ENCODE measurements at regions not wholly inside any gene's neighbourhood (a gene's known extent, or its start where the extent isn't known, plus 50 kb on each side); places are given as distances from the start of the nearest gene placed in this dataset.
"Not testable (repeated sequence)": the region's sequence is repeated elsewhere in the genome, so short reads cannot be mapped to it uniquely, and the experiment has no call there.

DNA sequence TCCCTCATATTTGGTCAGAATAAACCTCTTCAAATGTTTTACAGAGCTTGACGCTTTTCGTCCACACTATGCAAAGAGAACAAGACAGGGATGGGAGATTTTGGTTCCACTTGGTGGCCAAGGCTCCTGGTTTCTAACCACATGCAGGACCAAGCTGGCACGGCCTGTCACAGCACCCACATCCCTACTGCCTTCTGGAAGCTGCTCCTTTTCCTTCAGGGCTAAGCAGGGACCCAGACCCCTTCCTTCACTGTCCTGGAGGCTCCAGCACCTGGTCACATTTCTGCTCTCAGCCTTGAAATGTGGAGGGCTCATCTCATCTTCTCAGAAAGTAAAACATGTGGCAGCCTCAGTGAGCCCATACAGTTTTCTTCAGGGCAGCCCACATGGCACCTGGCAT, 50.4 kb upstream of the ARHGEF7 start:
- ATAC-seq (ENCODE audit: low read depth in 2 of 2) (no peak), DNase-seq (no peak)
- H3K4me3 Mint-ChIP-seq: no peak overlapping the region
- peaks cover 47 to 62% (median 54%) of the 10 kb centered on the region in 3 donors for H3K27me3 Mint-ChIP-seq
- no peaks in the 10 kb centered on the region for H3K36me3 Mint-ChIP-seq
- H3K9me3 Mint-ChIP-seq: no peaks in the 10 kb centered on the region
- peaks cover 8 to 14% (median 8%) of the 10 kb centered on the region in 3 donors for H3K4me1 Mint-ChIP-seq
- H3K27ac Mint-ChIP-seq: no peak overlapping the region

DNA sequence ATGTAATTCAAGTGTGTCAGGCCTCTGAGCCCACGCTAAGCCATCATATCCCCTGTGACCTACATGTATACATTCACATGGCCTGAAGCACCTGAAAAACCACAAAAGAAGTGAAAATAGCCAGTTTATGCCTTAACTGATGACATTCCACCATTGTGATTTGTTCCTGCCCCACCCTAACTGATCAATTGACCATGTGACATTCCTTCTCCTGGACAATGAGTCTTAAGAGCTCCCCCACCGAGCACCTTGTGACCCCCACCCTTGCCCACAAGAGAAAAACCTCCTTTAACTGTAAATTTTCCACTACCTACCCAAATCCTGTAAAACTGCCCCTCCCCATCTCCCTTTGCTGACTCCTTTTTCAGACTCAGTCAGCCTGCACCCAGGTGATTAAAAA, 52.1 kb upstream of the ARHGEF7 start:
- DNase-seq (no peak), ATAC-seq (ENCODE audit: low read depth in 2 of 2) (no peak)
- H3K9me3 Mint-ChIP-seq: peaks cover 0 to 4% (median 0%) of the 10 kb centered on the region in 7 donors
- no peak overlapping the region for H3K4me3 Mint-ChIP-seq
- H3K27me3 Mint-ChIP-seq: peaks cover 55 to 73% (median 65%) of the 10 kb centered on the region in 3 donors
- H3K36me3 Mint-ChIP-seq: peaks cover 5 to 6% of the 10 kb centered on the region in 2 donors
- peaks cover 8 to 12% (median 8%) of the 10 kb centered on the region in 3 donors for H3K4me1 Mint-ChIP-seq
- H3K27ac Mint-ChIP-seq: peak overlapping the region in 1 of 6 donors; percentile 37

DNA sequence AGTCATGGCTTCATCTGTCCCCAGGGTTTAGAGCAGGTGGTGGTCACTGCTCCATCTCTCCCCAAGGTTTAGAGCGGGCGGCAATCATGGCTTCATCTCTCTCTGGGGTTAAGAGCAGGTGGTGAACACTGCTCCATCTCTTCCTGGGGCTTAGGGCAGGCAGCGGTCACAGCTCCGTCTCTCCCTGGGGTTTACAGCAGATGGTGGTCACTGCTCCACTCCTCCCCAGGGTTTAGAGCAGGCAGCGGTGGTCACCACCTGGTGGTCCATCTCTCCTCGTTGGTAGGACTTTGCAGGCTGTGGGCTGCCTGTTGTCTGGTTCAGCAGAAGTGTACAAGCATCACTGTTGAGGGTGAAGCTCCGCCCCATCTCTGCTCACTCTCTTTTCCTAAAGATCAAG, 52.8 kb upstream of the ARHGEF7 start:
- Mint-ChIP-seq H3K27me3 (peaks cover 53 to 79% (median 71%) of the 10 kb centered on the region in 3 donors), H3K36me3 (peaks cover 7% of the 10 kb centered on the region in 2 donors), H3K4me1 (peaks cover 4 to 8% (median 8%) of the 10 kb centered on the region in 3 donors), H3K27ac (no peak overlapping the region), H3K4me3 (no peak overlapping the region), H3K9me3 (peaks cover 0 to 6% (median 0%) of the 10 kb centered on the region in 7 donors)
- no peak for ATAC-seq (ENCODE audit: low read depth in 2 of 2)
- DNase-seq: no peak

DNA sequence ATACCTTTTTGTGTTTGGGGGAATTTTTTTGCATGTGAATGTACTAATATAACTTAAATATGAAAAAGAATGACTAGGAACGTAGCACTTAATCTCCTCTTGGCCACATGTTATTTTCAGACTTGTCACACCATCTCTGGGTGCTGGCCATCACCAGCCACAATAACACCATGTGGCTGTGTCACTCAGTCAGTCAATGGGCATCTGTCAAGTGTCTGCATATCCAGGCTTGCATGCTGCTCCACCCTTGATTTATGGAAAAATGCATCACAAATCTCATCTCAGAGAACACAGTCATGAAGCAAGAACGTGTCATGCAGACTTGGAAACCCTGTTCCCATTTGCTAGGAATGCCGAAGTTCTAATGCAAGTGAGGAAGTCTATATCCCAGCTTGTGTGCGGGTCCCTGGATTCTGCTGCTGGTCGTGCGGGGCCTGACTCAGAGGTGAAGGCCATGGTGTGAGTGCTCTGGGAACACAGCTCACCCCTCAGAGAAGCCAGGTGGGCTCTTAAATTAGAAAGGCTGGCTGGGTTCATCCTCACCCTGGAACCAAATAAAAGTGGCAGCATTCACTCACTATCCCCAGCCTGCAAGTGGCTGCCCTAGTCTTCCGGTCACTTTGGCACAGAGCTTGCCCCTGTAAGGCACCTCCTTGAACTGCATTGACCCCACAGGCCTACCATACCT, 53.6 kb upstream of the ARHGEF7 start:
- no peak for DNase-seq
- Mint-ChIP-seq H3K4me1 (peaks cover 2 to 4% (median 3%) of the 10 kb centered on the region in 3 donors), H3K9me3 (peaks cover 0 to 6% (median 0%) of the 10 kb centered on the region in 7 donors), H3K36me3 (peaks cover 7% of the 10 kb centered on the region in 2 donors), H3K27ac (no peak overlapping the region), H3K4me3 (no peak overlapping the region), H3K27me3 (peaks cover 58 to 84% (median 73%) of the 10 kb centered on the region in 3 donors)
- no peak for ATAC-seq (ENCODE audit: low read depth in 2 of 2)

DNA sequence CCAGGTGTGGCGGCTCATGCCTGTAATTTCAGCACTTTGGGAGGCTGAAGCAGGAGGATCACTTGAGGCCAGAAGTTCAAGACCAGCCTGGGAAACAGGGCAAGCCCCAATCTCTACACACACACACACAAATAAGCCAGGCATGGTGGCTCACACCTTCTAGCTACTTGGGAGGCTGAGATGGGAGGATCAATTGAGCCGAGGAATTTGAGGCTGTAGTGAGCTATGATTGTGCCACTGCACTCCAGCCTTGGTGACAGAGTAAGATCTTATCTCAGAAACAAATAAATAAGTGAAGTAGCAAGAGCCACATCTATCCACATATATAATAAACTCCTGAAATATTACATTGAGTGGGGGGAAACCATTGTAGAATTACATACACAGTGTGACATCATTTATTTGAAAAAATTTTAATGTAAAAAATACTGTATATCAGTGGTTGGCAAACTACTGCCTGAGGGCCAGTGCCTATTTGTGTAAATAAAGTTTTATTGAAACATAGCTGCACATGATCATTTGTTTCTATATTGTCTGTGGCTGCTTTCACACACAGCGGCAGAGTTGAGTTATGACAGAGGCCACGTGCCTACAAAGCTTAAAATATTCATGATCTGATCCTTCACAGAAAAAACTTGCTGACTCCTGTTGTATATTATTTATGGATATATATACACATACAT, 54.7 kb upstream of the ARHGEF7 start:
- Mint-ChIP-seq H3K4me3 (no peak overlapping the region), H3K27me3 (peaks cover 50 to 84% (median 74%) of the 10 kb centered on the region in 3 donors), H3K27ac (no peak overlapping the region), H3K36me3 (peaks cover 7% of the 10 kb centered on the region in 2 donors), H3K4me1 (no peaks in the 10 kb centered on the region), H3K9me3 (peaks cover 0 to 6% (median 0%) of the 10 kb centered on the region in 7 donors)
- DNase-seq: no peak
- ATAC-seq (ENCODE audit: low read depth in 2 of 2): no peak

DNA sequence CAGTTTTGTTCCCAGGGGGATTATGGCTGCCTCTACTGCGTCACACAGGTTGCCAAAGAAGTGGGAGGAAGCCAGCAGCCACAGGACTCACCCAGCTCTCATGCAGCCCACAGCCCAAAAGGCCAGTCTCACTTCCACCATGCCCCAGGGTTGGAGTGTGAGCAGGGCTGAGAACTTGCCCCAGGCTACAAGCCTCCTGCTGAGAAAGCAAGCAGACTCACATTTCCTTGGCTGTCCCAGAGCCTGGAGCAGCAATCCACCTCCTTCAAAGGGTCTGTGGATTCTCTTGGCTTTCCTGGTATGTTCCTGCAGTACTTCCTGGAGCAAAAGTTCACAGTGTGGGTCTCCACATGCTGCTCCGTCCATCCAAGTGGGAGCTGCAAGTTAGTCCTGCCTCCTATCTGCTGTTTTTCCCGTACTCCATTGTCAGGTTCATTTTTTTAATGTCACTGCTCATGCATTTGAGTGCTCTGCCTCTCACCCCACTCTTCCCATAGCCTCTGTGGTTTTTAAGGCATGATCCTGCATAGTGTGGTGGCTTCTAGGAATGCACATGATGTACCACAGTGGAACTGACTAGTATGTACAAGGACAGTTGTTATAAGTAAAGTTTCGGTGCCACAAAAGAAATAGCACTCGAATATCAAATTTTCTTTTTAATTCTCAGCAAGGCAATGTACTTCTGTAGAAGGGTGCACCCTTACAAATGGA, 56.2 kb upstream of the ARHGEF7 start:
- Mint-ChIP-seq H3K9me3 (peaks cover 0 to 6% (median 0%) of the 10 kb centered on the region in 7 donors), H3K4me3 (no peak overlapping the region), H3K4me1 (no peaks in the 10 kb centered on the region), H3K36me3 (peaks cover 7% of the 10 kb centered on the region in 2 donors), H3K27me3 (peaks cover 49 to 83% (median 69%) of the 10 kb centered on the region in 3 donors), H3K27ac (no peak overlapping the region)
- DNase-seq: no peak
- no peak for ATAC-seq (ENCODE audit: low read depth in 2 of 2)

DNA sequence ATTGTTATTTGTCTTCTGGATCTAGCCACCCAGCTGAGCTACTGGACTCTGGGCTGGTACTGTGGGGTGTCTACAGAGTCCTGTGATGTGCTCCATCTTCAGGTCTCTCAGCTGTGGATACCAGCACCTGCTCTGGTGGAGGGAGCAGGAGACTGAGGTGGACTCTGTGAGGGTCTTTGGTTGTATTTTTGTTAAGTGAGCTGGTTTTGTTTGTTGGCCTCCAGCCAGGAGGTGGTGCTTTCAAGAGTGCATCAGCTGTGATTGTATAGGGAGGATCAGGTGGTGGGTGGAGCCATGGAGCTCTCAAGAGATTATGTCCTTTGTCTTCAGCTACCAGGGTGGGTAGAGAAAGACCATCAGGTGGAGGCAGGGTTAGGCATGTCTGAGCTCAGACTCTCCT, 56.8 kb upstream of the ARHGEF7 start:
- not testable (repeated sequence) for ATAC-seq (ENCODE audit: low read depth in 2 of 2); H3K36me3 Mint-ChIP-seq; H3K4me3 Mint-ChIP-seq; H3K4me1 Mint-ChIP-seq; DNase-seq; H3K9me3 Mint-ChIP-seq; H3K27ac Mint-ChIP-seq
- H3K27me3 Mint-ChIP-seq: peaks cover 50 to 87% (median 68%) of the 10 kb centered on the region in 3 donors

DNA sequence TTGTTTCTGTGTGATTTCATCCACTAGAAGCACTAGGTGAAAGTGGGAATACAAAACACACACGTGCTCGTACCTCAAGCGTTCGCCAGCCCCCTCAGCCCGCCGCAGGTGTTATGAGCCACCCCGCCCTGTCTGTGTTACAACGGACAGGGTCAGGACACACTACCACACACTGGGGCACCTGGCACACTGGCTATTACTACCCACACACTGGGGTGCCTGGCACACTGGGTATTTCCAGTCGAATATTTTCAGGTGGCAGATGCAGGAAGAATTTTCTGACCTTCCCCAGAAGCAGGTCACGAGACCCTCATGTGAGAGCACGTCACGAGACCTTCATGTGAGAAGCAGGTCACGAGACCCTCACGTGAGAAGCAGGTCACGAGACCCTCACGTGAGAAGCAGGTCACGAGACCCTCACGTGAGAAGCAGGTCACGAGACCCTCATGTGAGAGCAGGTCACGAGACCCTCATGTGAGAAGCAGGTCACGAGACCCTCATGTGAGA, 63.3 kb upstream of the ARHGEF7 start:
- not testable (repeated sequence) for H3K36me3 Mint-ChIP-seq; H3K9me3 Mint-ChIP-seq; ATAC-seq (ENCODE audit: low read depth in 2 of 2); H3K4me3 Mint-ChIP-seq; H3K27ac Mint-ChIP-seq; DNase-seq
- peaks cover 12 to 51% (median 24%) of the 10 kb centered on the region in 3 donors for H3K27me3 Mint-ChIP-seq
- H3K4me1 Mint-ChIP-seq: peaks cover 4 to 10% (median 7%) of the 10 kb centered on the region in 3 donors

DNA sequence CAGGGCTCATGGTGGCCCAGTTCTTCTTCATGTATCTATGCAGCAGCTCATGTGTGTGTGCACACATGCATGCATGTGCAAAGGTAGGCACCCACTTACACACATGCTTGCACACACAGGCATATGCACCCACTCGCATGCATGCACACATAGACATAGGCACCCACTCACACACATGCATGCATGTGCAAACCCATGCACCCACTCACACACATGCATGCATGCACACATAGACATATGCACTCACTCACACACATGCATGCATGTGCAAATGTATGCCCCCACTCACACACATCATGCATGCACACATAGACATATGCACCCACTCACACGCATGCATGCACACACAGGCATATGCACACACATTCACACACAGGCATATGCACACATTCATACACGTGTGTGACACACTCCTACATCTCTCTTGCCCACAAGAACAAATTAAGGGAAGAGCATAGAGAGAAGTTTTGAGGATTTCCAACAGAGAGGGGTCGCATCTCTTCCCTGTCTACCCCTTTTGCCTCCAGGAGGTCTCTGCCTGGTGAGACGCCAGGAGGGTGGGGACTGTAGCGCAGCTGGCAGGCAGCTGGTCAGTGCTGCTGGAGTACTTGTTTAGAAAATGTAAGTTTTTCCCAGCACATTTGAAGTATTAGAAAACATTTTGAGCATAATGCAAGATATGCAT, 63.9 kb upstream of the ARHGEF7 start:
- H3K27me3 Mint-ChIP-seq: peaks cover 8 to 45% (median 18%) of the 10 kb centered on the region in 3 donors
- DNase-seq (no peak), ATAC-seq (ENCODE audit: low read depth in 2 of 2) (no peak)
- no peaks in the 10 kb centered on the region for H3K36me3 Mint-ChIP-seq
- no peak overlapping the region for H3K27ac Mint-ChIP-seq
- H3K4me1 Mint-ChIP-seq: peaks cover 10 to 13% (median 10%) of the 10 kb centered on the region in 3 donors
- peak overlapping the region in 1 of 8 donors; percentile 31 for H3K4me3 Mint-ChIP-seq
- no peaks in the 10 kb centered on the region for H3K9me3 Mint-ChIP-seq

DNA sequence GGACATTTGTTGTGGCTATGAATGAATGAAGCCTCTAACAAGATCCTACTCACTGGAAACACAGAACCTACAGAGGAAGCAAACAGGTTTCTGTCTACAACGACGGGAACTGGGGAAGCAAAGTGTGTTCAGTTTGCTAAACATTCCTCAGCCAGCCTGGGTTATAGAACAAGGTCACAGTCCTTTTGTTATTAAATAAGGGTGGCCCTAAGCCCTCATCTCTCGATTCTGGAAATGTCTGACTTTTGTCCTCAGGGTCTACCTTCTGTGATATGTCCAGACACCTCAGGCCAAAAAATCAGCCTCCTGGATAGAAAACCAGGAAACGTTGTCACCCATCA, 64.6 kb upstream of the ARHGEF7 start:
- H3K9me3 Mint-ChIP-seq: no peaks in the 10 kb centered on the region
- no peaks in the 10 kb centered on the region for H3K36me3 Mint-ChIP-seq
- peaks cover 8 to 38% (median 11%) of the 10 kb centered on the region in 3 donors for H3K27me3 Mint-ChIP-seq
- no peak overlapping the region for H3K27ac Mint-ChIP-seq
- peaks cover 10 to 13% (median 10%) of the 10 kb centered on the region in 3 donors for H3K4me1 Mint-ChIP-seq
- ATAC-seq (ENCODE audit: low read depth in 2 of 2) (no peak), DNase-seq (no peak)
- no peak overlapping the region for H3K4me3 Mint-ChIP-seq

DNA sequence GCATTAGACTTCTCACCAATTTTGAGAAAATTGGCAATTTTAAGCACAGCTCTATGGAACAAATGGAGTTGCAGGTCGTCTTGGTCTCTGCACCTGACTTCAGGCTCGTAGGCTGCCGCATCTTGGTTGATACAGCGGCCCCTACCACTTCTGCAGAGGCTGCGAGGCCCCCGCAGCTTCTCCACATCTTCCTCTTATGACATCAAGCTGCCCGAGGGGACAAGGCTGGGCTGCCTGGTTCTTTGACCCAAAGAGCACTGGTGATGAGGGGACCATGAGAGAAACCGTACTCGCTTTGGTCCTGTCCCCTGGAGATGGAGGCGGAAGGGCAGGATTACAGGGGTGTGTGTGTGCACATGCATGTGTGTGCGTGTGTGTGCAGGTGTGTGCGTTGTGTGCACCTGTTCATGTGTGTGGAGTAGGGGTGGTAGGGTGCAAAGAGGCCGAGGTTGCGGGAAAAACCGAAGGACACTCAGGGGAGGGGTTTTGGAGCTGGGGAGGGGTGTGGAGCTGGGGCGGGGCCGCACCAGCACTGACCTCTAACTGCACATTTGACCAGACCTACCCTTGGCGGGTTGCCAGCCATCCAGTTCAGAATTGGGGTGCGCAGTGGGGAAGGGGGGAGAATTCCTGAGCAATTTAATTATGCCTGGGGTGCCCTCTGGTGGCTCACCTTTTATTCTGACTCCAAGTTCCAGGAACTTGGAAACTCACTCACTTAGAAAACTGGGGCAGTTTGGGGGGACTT, 65.1 kb upstream of the ARHGEF7 start:
- no peak for DNase-seq
- Mint-ChIP-seq H3K4me1 (peaks cover 10 to 13% (median 10%) of the 10 kb centered on the region in 3 donors), H3K9me3 (no peaks in the 10 kb centered on the region), H3K27me3 (peaks cover 4 to 33% (median 6%) of the 10 kb centered on the region in 3 donors), H3K27ac (no peak overlapping the region), H3K4me3 (no peak overlapping the region), H3K36me3 (no peaks in the 10 kb centered on the region)
- ATAC-seq (ENCODE audit: low read depth in 2 of 2): no peak

DNA sequence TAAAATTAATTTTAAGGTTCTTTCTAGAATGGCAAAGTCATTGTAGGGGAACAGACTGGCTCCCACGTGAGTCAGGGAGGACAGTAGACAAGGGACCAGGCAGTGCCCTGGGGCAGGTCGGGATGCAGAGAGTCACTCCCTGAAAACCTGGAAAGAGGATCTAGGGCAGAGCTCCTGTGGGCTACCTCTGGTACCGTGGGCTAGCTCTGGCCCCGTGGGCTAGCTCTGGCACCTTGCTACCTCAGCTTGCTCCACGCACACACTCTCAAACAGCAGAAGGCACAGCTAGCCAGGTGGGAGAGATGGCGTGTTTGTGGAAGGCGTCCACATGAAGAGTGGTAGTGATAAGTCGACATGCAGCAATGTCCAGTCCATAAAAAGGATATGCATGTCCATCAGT, 66.7 kb upstream of the ARHGEF7 start:
- no peak overlapping the region for H3K27ac Mint-ChIP-seq
- H3K9me3 Mint-ChIP-seq: no peaks in the 10 kb centered on the region
- no peak overlapping the region for H3K4me3 Mint-ChIP-seq
- peaks cover 10 to 16% (median 13%) of the 10 kb centered on the region in 3 donors for H3K4me1 Mint-ChIP-seq
- DNase-seq: no peak
- H3K36me3 Mint-ChIP-seq: no peaks in the 10 kb centered on the region
- H3K27me3 Mint-ChIP-seq: peaks cover 4 to 18% (median 10%) of the 10 kb centered on the region in 3 donors
- ATAC-seq (ENCODE audit: low read depth in 2 of 2): no peak

All from naive B cell (primary cell).